ENCODE measurements at regions not wholly inside any gene's neighbourhood (a gene's known extent, or its start where the extent isn't known, plus 50 kb on each side); places are given as distances from the start of the nearest gene placed in this dataset.

GRCh38 chr10:121043124-121043849, 192.1 kb downstream of the WDR11 start:
- no peaks in the 10 kb centered on the region for H3K9me3 ChIP-seq (ENCODE audit: low read depth)
- no peaks in the 10 kb centered on the region for H3K27me3 ChIP-seq
- no peaks in the 10 kb centered on the region for H3K36me3 ChIP-seq (replicated peaks; ENCODE audit: insufficient read depth, low read depth)
- TF ChIP-seq CTCF (IDR thresholded peaks at IDR 0.05; ENCODE audit: poor library complexity) = no peak
- H4K20me1 ChIP-seq (ENCODE audit: insufficient read depth, poor library complexity, severe bottlenecking) = no peaks in the 10 kb centered on the region
- peak overlapping the region; percentile 35 for H3K4me2 ChIP-seq
- 58% methylated on average over 20 of the region's 20 CpGs for WGBS (ENCODE audit: low lambda C conversion rate, missing lambda C conversion rate)
- DNase-seq (ENCODE audit: low spot score) = peak; percentile 36
- H3K9me2 ChIP-seq (replicated peaks; ENCODE audit: insufficient read depth) = no peaks in the 10 kb centered on the region
- no peaks in the 10 kb centered on the region for H3K79me2 ChIP-seq
- H3K27ac ChIP-seq = peak overlapping the region; percentile 62
- H3K4me3 ChIP-seq = no peak overlapping the region
- no peak overlapping the region for H2AFZ ChIP-seq
- peaks cover 12% of the 10 kb centered on the region for H3K4me1 ChIP-seq (ENCODE audit: insufficient read depth)

GRCh38 chr10:121048749-121049148, 197.6 kb downstream of the WDR11 start:
- H3K4me2 ChIP-seq = no peak overlapping the region
- WGBS (ENCODE audit: low lambda C conversion rate, missing lambda C conversion rate) = 62% methylated on average over 3 of the region's 3 CpGs
- no peaks in the 10 kb centered on the region for H3K27me3 ChIP-seq
- H3K4me3 ChIP-seq = no peak overlapping the region
- H3K9me2 ChIP-seq (replicated peaks; ENCODE audit: insufficient read depth) = no peaks in the 10 kb centered on the region
- H3K27ac ChIP-seq = peak overlapping the region; percentile 25
- DNase-seq (ENCODE audit: low spot score) = peak; percentile 27
- peaks cover 5% of the 10 kb centered on the region for H3K4me1 ChIP-seq (ENCODE audit: insufficient read depth)
- no peaks in the 10 kb centered on the region for H4K20me1 ChIP-seq (ENCODE audit: insufficient read depth, poor library complexity, severe bottlenecking)
- no peak overlapping the region for H2AFZ ChIP-seq
- no peaks in the 10 kb centered on the region for H3K79me2 ChIP-seq
- no peaks in the 10 kb centered on the region for H3K9me3 ChIP-seq (ENCODE audit: low read depth)
- H3K36me3 ChIP-seq (replicated peaks; ENCODE audit: insufficient read depth, low read depth) = no peaks in the 10 kb centered on the region
- TF ChIP-seq EZH2phosphoT487 (IDR thresholded peaks at IDR 0.05; ENCODE audit: low read depth, severe bottlenecking, unreplicated experiment) (no peak), CTCF (IDR thresholded peaks at IDR 0.05; ENCODE audit: poor library complexity) (no peak), EZH2 (IDR thresholded peaks at IDR 0.05; ENCODE audit: borderline replicate concordance) (no peak)

GRCh38 chr10:121049489-121049888, 198.3 kb downstream of the WDR11 start:
- Histone ChIP-seq H3K27me3 (no peaks in the 10 kb centered on the region), H3K4me3 (no peak overlapping the region), H3K79me2 (no peaks in the 10 kb centered on the region), H3K4me2 (no peak overlapping the region), H3K27ac (peak overlapping the region; percentile 42), H4K20me1 (ENCODE audit: insufficient read depth, poor library complexity, severe bottlenecking) (no peaks in the 10 kb centered on the region), H3K9me3 (ENCODE audit: low read depth) (no peaks in the 10 kb centered on the region), H2AFZ (no peak overlapping the region), H3K4me1 (ENCODE audit: insufficient read depth) (peaks cover 4% of the 10 kb centered on the region), H3K36me3 (replicated peaks; ENCODE audit: insufficient read depth, low read depth) (no peaks in the 10 kb centered on the region), H3K9me2 (replicated peaks; ENCODE audit: insufficient read depth) (no peaks in the 10 kb centered on the region)
- 53% methylated on average over 2 of the region's 2 CpGs for WGBS (ENCODE audit: low lambda C conversion rate, missing lambda C conversion rate)
- TF ChIP-seq CTCF (IDR thresholded peaks at IDR 0.05; ENCODE audit: poor library complexity) (no peak), EZH2 (IDR thresholded peaks at IDR 0.05; ENCODE audit: borderline replicate concordance) (no peak), EZH2phosphoT487 (IDR thresholded peaks at IDR 0.05; ENCODE audit: low read depth, severe bottlenecking, unreplicated experiment) (no peak)
- peak; percentile 24 for DNase-seq (ENCODE audit: low spot score)
